Right atrium auricular region (tissue), 2 donors: ENCODE measurements at regions not wholly inside any gene's neighbourhood (a gene's known extent, or its start where the extent isn't known, plus 50 kb on each side); places are given as distances from the start of the nearest gene placed in this dataset.

Experiments used
- DNase-seq: peaks from one replicate; pipeline ENCODE4 v3.0.0-alpha.2; 2019; ENCODE audit warnings: low spot score
- H3K27ac ChIP-seq, 2 donors: fragments of 200-600 bp; sonication (generic); 1 replicate in 1 of 2; 2 replicates in 1 of 2; pipeline ENCODE4 v1.5.1; 2016 to 2019
- H3K27me3 ChIP-seq, 2 donors: fragments of 200-600 bp; sonication (generic); one replicate each; pipeline versions ENCODE4 v1.5.1 to v1.6.0; 2017 to 2019
- H3K36me3 ChIP-seq: fragments of 200-600 bp; sonication (generic); one replicate; pipeline ENCODE4 v1.5.1; 2016
- H3K4me1 ChIP-seq, 2 donors: fragments of 200-600 bp; sonication (generic); one replicate each; pipeline versions ENCODE4 v1.5.1 to v1.6.0; 2017 to 2019
- H3K4me3 ChIP-seq, 2 donors: fragments of 200-600 bp; sonication (generic); 1 replicate in 1 of 2; 2 replicates in 1 of 2; pipeline ENCODE4 v1.5.1; 2017 to 2019; ENCODE audit warnings: mild to moderate bottlenecking in 1 of 2, moderate library complexity in 1 of 2
- H3K9me3 ChIP-seq, 2 donors: fragments of 200-600 bp; sonication (generic); one replicate each; pipeline ENCODE4 v1.5.1; 2019
- CTCF ChIP-seq, 2 donors: fragments of 200-600 bp; sonication (generic); IDR thresholded peaks; one replicate each; pipeline ENCODE4 v1.5.1; 2019; ENCODE audit warnings: antibody characterized with exemption in 2 of 2

GRCh38 chr12:24431872-24432271, 482.4 kb upstream of the SOX5 start:
- H3K27ac ChIP-seq: no peak overlapping the region
- no peaks in the 10 kb centered on the region for H3K27me3 ChIP-seq
- peaks cover 0 to 6% of the 10 kb centered on the region in 2 donors for H3K4me1 ChIP-seq
- DNase-seq: no peak
- TF ChIP-seq CTCF (IDR thresholded peaks at IDR 0.05): no peak
- no peaks in the 10 kb centered on the region for H3K36me3 ChIP-seq
- no peak overlapping the region for H3K4me3 ChIP-seq
- no peaks in the 10 kb centered on the region for H3K9me3 ChIP-seq

- Histone ChIP-seq H3K4me3 (no peak overlapping the region), H3K4me1 (peaks cover 0 to 6% of the 10 kb centered on the region in 2 donors), H3K9me3 (no peaks in the 10 kb centered on the region), H3K27ac (no peak overlapping the region), H3K36me3 (no peaks in the 10 kb centered on the region), H3K27me3 (no peaks in the 10 kb centered on the region)
- no peak for TF ChIP-seq CTCF (IDR thresholded peaks at IDR 0.05)
- no peak for DNase-seq
These were observed 478.3 kb upstream of the SOX5 start for GRCh38 chr12:24427776-24428175.

- no peak for DNase-seq
These were observed 476.1 kb upstream of the SOX5 start for GRCh38 chr12:24425601-24425970.

GRCh38 chr12:24424889-24425600, 475.6 kb upstream of the SOX5 start:
- Histone ChIP-seq H3K36me3 (no peaks in the 10 kb centered on the region), H3K4me3 (no peak overlapping the region), H3K4me1 (no peaks in the 10 kb centered on the region), H3K27ac (no peak overlapping the region), H3K27me3 (no peaks in the 10 kb centered on the region), H3K9me3 (peaks cover 0 to 8% of the 10 kb centered on the region in 2 donors)
- DNase-seq: no peak
- no peak for TF ChIP-seq CTCF (IDR thresholded peaks at IDR 0.05)

More at GRCh38 chr12:24425601-24425970, 476.1 kb upstream of the SOX5 start:
- H3K4me1 ChIP-seq: no peaks in the 10 kb centered on the region
- no peak overlapping the region for H3K27ac ChIP-seq
- TF ChIP-seq CTCF (IDR thresholded peaks at IDR 0.05): no peak
- H3K9me3 ChIP-seq: peaks cover 0 to 5% of the 10 kb centered on the region in 2 donors
- no peak overlapping the region for H3K4me3 ChIP-seq
- H3K36me3 ChIP-seq: no peaks in the 10 kb centered on the region
- no peaks in the 10 kb centered on the region for H3K27me3 ChIP-seq

GRCh38 chr12:24424376-24424775, 474.9 kb upstream of the SOX5 start:
- H3K4me3 ChIP-seq: no peak overlapping the region
- no peak overlapping the region for H3K27ac ChIP-seq
- no peak for DNase-seq
- H3K9me3 ChIP-seq: peaks cover 0 to 8% of the 10 kb centered on the region in 2 donors
- no peaks in the 10 kb centered on the region for H3K36me3 ChIP-seq
- no peak for TF ChIP-seq CTCF (IDR thresholded peaks at IDR 0.05)
- H3K4me1 ChIP-seq: no peaks in the 10 kb centered on the region
- no peaks in the 10 kb centered on the region for H3K27me3 ChIP-seq

GRCh38 chr12:24423611-24424010, 474.1 kb upstream of the SOX5 start:
- H3K9me3 ChIP-seq: peaks cover 0 to 8% of the 10 kb centered on the region in 2 donors
- DNase-seq: no peak
- TF ChIP-seq CTCF (IDR thresholded peaks at IDR 0.05): no peak
- H3K36me3 ChIP-seq: no peaks in the 10 kb centered on the region
- H3K27me3 ChIP-seq: no peaks in the 10 kb centered on the region
- no peak overlapping the region for H3K27ac ChIP-seq
- no peak overlapping the region for H3K4me3 ChIP-seq
- H3K4me1 ChIP-seq: no peaks in the 10 kb centered on the region
